Hepatocyte (in vitro differentiated cells): ENCODE measurements at regions not wholly inside any gene's neighbourhood (a gene's known extent, or its start where the extent isn't known, plus 50 kb on each side); places are given as distances from the start of the nearest gene placed in this dataset.
A peak's percentile ranks its signal among the peaks of the same experiment; 100 is the strongest.

Source experiments
- DNase-seq: peaks from one replicate; pipeline ENCODE4 v3.0.0-alpha.2; 2016; ENCODE audit warnings: low spot score
- H2AFZ ChIP-seq: fragments of 200-600 bp; sonication (generic); 2 replicates; pipeline ENCODE4 v1.6.0; 2016; ENCODE audit warnings: antibody characterized with exemption, mild to moderate bottlenecking
- H3K27ac ChIP-seq: fragments of 200-600 bp; sonication (generic); 2 replicates; pipeline ENCODE4 v1.5.1; 2016; ENCODE audit warnings: mild to moderate bottlenecking
- H3K27me3 ChIP-seq: fragments of 200-600 bp; sonication (generic); 2 replicates; pipeline ENCODE4 v1.6.1; 2016
- H3K36me3 ChIP-seq: fragments of 200-600 bp; sonication (generic); replicated peaks from 2 replicates; pipeline ENCODE4 v1.5.1; 2016; ENCODE audit warnings: low read depth; ENCODE audit not compliant: insufficient read depth
- H3K4me1 ChIP-seq: fragments of 200-600 bp; sonication (generic); 2 replicates; pipeline ENCODE4 v1.5.1; 2016; ENCODE audit warnings: mild to moderate bottlenecking, moderate library complexity; ENCODE audit not compliant: insufficient read depth
- H3K4me2 ChIP-seq: fragments of 200-600 bp; sonication (generic); 2 replicates; pipeline ENCODE4 v1.6.0; 2016
- H3K4me3 ChIP-seq: fragments of 200-600 bp; sonication (generic); 2 replicates; pipeline ENCODE4 v1.5.1; 2016; ENCODE audit warnings: mild to moderate bottlenecking
- H3K79me2 ChIP-seq: fragments of 200-600 bp; sonication (generic); 2 replicates; pipeline ENCODE4 v1.6.0; 2017; ENCODE audit warnings: mild to moderate bottlenecking
- H3K9me2 ChIP-seq: fragments of 200-600 bp; sonication (generic); replicated peaks from 2 replicates; pipeline ENCODE4 v1.6.0; 2017; ENCODE audit warnings: mild to moderate bottlenecking; ENCODE audit not compliant: insufficient read depth
- H3K9me3 ChIP-seq: fragments of 200-600 bp; sonication (generic); 2 replicates; pipeline ENCODE4 v1.5.1; 2016; ENCODE audit warnings: low read depth, mild to moderate bottlenecking
- H4K20me1 ChIP-seq: fragments of 200-600 bp; sonication (generic); 2 replicates; pipeline ENCODE4 v1.6.0; 2016; ENCODE audit warnings: mild to moderate bottlenecking; ENCODE audit not compliant: insufficient read depth, poor library complexity, severe bottlenecking
- EZH2 ChIP-seq: fragments of 200-600 bp; sonication (generic); IDR thresholded peaks from 2 replicates; pipeline ENCODE4 v1.6.1; 2016; ENCODE audit warnings: antibody characterized with exemption, mild to moderate bottlenecking, borderline replicate concordance
- EZH2phosphoT487 ChIP-seq: fragments of 200-600 bp; sonication (generic); IDR thresholded peaks from one replicate; pipeline ENCODE4 v1.6.1; 2018; ENCODE audit warnings: antibody characterized with exemption, mild to moderate bottlenecking, low read depth, moderate library complexity; ENCODE audit not compliant: unreplicated experiment, severe bottlenecking
- WGBS: methylation state at CpG from one replicate; pipeline ENCODE4 v1.1.6; 2016; ENCODE audit warnings: low lambda C conversion rate; ENCODE audit errors: missing lambda C conversion rate; 5-methylcytosine and 5-hydroxymethylcytosine counted together
- TF ChIP-seq, protein P1 (sequence below): fragments of 200-600 bp; sonication (generic); IDR thresholded peaks from 2 replicates; pipeline ENCODE4 v1.5.1; 2016; ENCODE audit warnings: antibody characterized with exemption, mild to moderate bottlenecking; ENCODE audit not compliant: poor library complexity

DNA sequence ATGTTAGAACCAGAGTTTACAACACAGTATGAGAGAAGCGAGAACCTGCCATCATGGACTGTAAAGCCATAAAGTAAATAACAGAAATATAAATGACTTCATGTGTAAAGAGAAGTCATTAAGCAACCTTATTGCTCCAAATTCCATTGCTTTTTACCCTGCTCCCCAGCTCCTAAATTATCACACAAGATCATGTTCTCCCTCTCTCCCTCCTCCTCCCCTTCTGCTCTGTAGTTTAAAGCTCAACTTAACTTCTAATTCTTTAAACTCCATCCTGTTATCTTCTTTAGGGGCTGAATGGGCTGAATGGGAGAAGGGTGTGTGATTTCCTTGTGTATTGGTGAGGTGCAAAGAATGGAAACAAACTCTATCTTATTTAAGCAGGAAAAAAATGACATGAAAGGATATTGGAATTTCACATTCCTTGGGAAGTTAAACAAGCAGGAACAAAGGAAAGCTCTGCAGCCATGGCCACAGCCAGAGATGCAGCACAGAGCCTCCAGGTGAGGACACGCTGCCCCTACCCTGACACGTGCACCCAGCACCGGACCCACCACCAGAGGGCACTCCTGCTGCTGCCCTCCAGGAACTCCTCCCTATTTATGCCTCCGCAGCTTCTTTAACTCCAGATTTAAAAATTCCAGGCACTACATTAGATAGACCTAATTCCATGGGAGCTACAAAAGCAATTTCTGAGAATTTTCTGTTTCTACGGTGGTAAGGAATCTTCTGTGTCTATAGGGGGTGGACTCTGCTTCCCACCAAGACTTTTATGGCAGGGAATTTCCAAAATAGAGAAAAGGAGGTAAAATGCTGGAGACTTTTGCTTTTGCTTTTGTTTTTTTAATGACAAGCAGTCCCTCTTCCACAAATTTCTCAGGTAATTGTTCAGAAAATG, 76.9 kb upstream of the ABI3BP start:
- H3K79me2 ChIP-seq: no peaks in the 10 kb centered on the region
- DNase-seq: peak; percentile 79
- no peaks in the 10 kb centered on the region for H3K9me2 ChIP-seq
- H3K27me3 ChIP-seq: no peaks in the 10 kb centered on the region
- 31% methylated on average over 6 of the region's 6 CpGs for WGBS
- no peaks in the 10 kb centered on the region for H4K20me1 ChIP-seq
- no peaks in the 10 kb centered on the region for H3K9me3 ChIP-seq
- H2AFZ ChIP-seq: peak overlapping the region; percentile 13
- H3K36me3 ChIP-seq: no peaks in the 10 kb centered on the region
- H3K4me2 ChIP-seq: peak overlapping the region; percentile 50
- peaks cover 17% of the 10 kb centered on the region for H3K4me1 ChIP-seq
- peak overlapping the region; percentile 70 for H3K27ac ChIP-seq
- TF ChIP-seq EZH2: no peak
- TF ChIP-seq, protein P1, sequence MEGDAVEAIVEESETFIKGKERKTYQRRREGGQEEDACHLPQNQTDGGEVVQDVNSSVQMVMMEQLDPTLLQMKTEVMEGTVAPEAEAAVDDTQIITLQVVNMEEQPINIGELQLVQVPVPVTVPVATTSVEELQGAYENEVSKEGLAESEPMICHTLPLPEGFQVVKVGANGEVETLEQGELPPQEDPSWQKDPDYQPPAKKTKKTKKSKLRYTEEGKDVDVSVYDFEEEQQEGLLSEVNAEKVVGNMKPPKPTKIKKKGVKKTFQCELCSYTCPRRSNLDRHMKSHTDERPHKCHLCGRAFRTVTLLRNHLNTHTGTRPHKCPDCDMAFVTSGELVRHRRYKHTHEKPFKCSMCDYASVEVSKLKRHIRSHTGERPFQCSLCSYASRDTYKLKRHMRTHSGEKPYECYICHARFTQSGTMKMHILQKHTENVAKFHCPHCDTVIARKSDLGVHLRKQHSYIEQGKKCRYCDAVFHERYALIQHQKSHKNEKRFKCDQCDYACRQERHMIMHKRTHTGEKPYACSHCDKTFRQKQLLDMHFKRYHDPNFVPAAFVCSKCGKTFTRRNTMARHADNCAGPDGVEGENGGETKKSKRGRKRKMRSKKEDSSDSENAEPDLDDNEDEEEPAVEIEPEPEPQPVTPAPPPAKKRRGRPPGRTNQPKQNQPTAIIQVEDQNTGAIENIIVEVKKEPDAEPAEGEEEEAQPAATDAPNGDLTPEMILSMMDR: peak; percentile 65
- no peak for TF ChIP-seq EZH2phosphoT487
- no peak overlapping the region for H3K4me3 ChIP-seq

DNA sequence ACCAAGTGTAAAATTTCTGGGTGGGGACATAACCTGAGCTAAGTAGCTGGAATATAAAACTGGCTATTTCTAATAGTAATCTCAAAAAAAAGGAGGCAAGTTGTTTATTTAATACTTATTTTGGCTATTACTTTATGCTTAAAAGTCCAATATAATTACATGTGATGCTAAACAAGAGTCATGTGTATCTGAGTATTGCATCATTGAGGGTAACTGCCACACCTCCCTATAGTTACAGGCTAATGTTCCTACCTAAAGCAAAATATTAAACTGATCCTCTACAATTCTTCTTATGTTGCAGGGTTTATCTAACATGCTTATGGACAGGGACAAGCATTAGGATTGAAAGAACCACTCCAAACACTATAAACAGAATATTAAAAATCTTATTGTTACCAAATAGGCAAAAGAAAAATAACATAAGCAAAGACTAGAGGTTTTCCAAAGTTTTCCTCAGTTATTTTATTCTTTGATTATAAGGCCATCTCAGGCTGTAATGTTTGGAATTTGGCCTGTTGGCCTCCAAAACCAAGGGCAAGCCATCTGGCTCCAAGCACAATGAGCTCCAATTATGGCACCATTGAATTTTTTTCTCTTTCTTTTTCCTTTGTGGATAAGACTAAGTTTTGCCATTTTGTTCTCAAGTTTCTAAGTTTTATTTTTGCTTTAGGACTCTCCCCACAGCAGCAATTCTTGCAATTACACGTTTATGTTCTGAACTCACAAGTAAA, 75.8 kb upstream of the ABI3BP start:
- no peak overlapping the region for H2AFZ ChIP-seq
- no peak overlapping the region for H3K4me2 ChIP-seq
- WGBS: 86% methylated on average over 1 of the region's 1 CpG

DNA sequence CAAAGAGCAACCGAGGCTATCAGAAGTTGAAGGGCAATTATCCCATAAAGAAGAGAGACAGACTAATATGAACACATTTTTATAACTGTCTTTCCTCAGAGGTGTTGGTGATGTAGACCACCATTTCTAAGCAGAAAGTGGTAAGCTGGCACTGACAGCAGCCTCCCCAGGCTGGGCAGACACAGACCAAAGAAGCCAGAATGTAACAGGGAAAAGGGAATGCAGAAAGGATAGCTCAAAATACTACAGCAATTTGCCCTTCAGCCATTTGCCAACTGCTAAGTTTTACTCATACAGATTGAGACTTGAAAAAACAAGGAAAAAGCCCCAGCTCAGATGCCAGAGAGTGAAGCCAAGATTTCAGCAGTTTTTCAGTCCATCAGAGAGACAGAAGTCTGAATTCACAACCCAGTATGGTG, 73.5 kb upstream of the ABI3BP start:
- Histone ChIP-seq H3K36me3 (no peaks in the 10 kb centered on the region), H3K9me3 (no peaks in the 10 kb centered on the region), H3K4me3 (no peak overlapping the region), H3K27me3 (no peaks in the 10 kb centered on the region), H3K79me2 (no peaks in the 10 kb centered on the region), H3K4me2 (peak overlapping the region; percentile 33), H3K4me1 (peaks cover 17% of the 10 kb centered on the region), H2AFZ (no peak overlapping the region), H4K20me1 (no peaks in the 10 kb centered on the region), H3K9me2 (no peaks in the 10 kb centered on the region), H3K27ac (peak overlapping the region; percentile 6)
- 23% methylated on average over 1 of the region's 1 CpG for WGBS
- no peak for DNase-seq
- TF ChIP-seq EZH2 (no peak), EZH2phosphoT487 (no peak)
- TF ChIP-seq, protein P1: no peak

More for the DNA sequence above, 75.8 kb upstream of the ABI3BP start:
- peaks cover 17% of the 10 kb centered on the region for H3K4me1 ChIP-seq
- TF ChIP-seq, protein P1: no peak
- TF ChIP-seq EZH2 (no peak), EZH2phosphoT487 (no peak)
- no peaks in the 10 kb centered on the region for H3K27me3 ChIP-seq
- H3K9me3 ChIP-seq: no peaks in the 10 kb centered on the region
- H3K79me2 ChIP-seq: no peaks in the 10 kb centered on the region
- peak overlapping the region; percentile 70 for H3K27ac ChIP-seq
- no peak overlapping the region for H3K4me3 ChIP-seq
- H3K9me2 ChIP-seq: no peaks in the 10 kb centered on the region
- H3K36me3 ChIP-seq: no peaks in the 10 kb centered on the region
- no peak for DNase-seq
- no peaks in the 10 kb centered on the region for H4K20me1 ChIP-seq
